ENCODE measurements at regions not wholly inside any gene's neighbourhood (a gene's known extent, or its start where the extent isn't known, plus 50 kb on each side); places are given as distances from the start of the nearest gene placed in this dataset.

DNA sequence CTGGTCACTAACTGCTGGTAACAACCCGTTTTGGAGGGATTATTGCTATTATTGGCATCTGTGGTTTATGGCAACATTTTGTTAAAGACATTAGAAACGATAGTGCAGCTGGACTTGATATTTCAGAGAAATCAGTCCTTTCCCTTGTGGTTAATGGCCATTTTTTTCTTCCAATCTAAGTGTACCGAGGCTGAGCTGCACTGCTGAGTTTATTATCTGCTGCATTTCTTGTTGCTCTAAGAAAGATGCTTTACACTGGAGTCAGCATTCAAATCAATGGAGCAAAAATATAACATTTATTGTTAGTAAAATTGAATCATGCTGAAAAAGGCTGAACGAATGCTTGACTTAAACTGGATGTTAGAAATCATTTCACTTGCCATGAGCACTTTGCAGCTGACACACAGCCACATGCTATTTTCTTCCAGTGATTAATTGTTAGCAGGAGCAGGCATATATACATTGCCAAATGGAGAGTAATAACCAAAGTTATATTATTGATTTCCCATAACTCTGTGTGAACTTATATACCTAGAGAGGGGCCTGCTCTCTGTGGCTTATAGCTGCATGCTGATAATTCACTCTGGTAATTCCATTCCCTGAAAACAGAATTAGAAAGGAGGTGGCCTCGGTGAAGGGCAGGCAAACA is 66.5 kb upstream of the TTC29 start (continued):
- TF ChIP-seq, protein P1, sequence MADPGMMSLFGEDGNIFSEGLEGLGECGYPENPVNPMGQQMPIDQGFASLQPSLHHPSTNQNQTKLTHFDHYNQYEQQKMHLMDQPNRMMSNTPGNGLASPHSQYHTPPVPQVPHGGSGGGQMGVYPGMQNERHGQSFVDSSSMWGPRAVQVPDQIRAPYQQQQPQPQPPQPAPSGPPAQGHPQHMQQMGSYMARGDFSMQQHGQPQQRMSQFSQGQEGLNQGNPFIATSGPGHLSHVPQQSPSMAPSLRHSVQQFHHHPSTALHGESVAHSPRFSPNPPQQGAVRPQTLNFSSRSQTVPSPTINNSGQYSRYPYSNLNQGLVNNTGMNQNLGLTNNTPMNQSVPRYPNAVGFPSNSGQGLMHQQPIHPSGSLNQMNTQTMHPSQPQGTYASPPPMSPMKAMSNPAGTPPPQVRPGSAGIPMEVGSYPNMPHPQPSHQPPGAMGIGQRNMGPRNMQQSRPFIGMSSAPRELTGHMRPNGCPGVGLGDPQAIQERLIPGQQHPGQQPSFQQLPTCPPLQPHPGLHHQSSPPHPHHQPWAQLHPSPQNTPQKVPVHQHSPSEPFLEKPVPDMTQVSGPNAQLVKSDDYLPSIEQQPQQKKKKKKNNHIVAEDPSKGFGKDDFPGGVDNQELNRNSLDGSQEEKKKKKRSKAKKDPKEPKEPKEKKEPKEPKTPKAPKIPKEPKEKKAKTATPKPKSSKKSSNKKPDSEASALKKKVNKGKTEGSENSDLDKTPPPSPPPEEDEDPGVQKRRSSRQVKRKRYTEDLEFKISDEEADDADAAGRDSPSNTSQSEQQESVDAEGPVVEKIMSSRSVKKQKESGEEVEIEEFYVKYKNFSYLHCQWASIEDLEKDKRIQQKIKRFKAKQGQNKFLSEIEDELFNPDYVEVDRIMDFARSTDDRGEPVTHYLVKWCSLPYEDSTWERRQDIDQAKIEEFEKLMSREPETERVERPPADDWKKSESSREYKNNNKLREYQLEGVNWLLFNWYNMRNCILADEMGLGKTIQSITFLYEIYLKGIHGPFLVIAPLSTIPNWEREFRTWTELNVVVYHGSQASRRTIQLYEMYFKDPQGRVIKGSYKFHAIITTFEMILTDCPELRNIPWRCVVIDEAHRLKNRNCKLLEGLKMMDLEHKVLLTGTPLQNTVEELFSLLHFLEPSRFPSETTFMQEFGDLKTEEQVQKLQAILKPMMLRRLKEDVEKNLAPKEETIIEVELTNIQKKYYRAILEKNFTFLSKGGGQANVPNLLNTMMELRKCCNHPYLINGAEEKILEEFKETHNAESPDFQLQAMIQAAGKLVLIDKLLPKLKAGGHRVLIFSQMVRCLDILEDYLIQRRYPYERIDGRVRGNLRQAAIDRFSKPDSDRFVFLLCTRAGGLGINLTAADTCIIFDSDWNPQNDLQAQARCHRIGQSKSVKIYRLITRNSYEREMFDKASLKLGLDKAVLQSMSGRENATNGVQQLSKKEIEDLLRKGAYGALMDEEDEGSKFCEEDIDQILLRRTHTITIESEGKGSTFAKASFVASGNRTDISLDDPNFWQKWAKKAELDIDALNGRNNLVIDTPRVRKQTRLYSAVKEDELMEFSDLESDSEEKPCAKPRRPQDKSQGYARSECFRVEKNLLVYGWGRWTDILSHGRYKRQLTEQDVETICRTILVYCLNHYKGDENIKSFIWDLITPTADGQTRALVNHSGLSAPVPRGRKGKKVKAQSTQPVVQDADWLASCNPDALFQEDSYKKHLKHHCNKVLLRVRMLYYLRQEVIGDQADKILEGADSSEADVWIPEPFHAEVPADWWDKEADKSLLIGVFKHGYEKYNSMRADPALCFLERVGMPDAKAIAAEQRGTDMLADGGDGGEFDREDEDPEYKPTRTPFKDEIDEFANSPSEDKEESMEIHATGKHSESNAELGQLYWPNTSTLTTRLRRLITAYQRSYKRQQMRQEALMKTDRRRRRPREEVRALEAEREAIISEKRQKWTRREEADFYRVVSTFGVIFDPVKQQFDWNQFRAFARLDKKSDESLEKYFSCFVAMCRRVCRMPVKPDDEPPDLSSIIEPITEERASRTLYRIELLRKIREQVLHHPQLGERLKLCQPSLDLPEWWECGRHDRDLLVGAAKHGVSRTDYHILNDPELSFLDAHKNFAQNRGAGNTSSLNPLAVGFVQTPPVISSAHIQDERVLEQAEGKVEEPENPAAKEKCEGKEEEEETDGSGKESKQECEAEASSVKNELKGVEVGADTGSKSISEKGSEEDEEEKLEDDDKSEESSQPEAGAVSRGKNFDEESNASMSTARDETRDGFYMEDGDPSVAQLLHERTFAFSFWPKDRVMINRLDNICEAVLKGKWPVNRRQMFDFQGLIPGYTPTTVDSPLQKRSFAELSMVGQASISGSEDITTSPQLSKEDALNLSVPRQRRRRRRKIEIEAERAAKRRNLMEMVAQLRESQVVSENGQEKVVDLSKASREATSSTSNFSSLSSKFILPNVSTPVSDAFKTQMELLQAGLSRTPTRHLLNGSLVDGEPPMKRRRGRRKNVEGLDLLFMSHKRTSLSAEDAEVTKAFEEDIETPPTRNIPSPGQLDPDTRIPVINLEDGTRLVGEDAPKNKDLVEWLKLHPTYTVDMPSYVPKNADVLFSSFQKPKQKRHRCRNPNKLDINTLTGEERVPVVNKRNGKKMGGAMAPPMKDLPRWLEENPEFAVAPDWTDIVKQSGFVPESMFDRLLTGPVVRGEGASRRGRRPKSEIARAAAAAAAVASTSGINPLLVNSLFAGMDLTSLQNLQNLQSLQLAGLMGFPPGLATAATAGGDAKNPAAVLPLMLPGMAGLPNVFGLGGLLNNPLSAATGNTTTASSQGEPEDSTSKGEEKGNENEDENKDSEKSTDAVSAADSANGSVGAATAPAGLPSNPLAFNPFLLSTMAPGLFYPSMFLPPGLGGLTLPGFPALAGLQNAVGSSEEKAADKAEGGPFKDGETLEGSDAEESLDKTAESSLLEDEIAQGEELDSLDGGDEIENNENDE (IDR thresholded peaks at IDR 0.05; ENCODE audit: insufficient replicate concordance, low read length) = no peak
- TF ChIP-seq SP4 (IDR thresholded peaks at IDR 0.05; ENCODE audit: low read length) = no peak
- TF ChIP-seq JUND (IDR thresholded peaks at IDR 0.05; ENCODE audit: low read length) = no peak
- TF ChIP-seq TAF7 (optimal IDR thresholded peaks at IDR 0.05; ENCODE audit: borderline replicate concordance, low read depth, low read length) = no peak
- no peak for TF ChIP-seq KDM1A (IDR thresholded peaks at IDR 0.05; ENCODE audit: borderline replicate concordance, low read length)
